Caco-2 (cell line): ENCODE measurements at regions not wholly inside any gene's neighbourhood (a gene's known extent, or its start where the extent isn't known, plus 50 kb on each side); places are given as distances from the start of the nearest gene placed in this dataset.

Experiments used
- BruUV-seq: library from RNA; stranded (reverse); fragments of 400-500 nt; replicated peaks from 2 replicates; lab custom pipeline; 2021; lab: Mats Ljungman, UMichigan
- CTCF ChIA-PET: fragments of 300-600 bp; sonication (Branson Sonifier 250); formaldehyde crosslinking; loops from one replicate; lab custom pipeline; 2022; ENCODE audit warnings: antibody characterized with exemption; lab: Charles Lee
- POLR2A ChIA-PET: fragments of 300-600 bp; sonication (Branson Sonifier 250); formaldehyde crosslinking; loops from one replicate; lab custom pipeline; 2022; ENCODE audit warnings: antibody characterized with exemption; lab: Charles Lee
- DNase-seq, 2 experiments: peaks; one replicate each; pipeline versions ENCODE4 v3.0.0 to v3.0.0-alpha.2; 2020 to 2022
- H3K27me3 ChIP-seq: replicated peaks from 2 replicates; pipeline ENCODE4 v1.6.0; 2011; ENCODE audit warnings: low read length; ENCODE audit not compliant: control insufficient read depth, insufficient read depth
- H3K36me3 ChIP-seq: 2 replicates; pipeline ENCODE4 v1.5.1; 2011; ENCODE audit warnings: low read length; ENCODE audit not compliant: control insufficient read depth, insufficient read depth
- H3K4me1 ChIP-seq: fragments of 250-450 bp; sonication (Bioruptor Pico); 2 replicates; pipeline ENCODE4 v1.5.1; 2020; ENCODE audit warnings: mild to moderate bottlenecking
- H3K4me3 ChIP-seq: 2 replicates; pipeline ENCODE4 v1.5.1; 2011; ENCODE audit warnings: low read depth, mild to moderate bottlenecking, control low read depth, low read length
- H3K9me3 ChIP-seq: fragments of 250-450 bp; sonication (Bioruptor Pico); 2 replicates; pipeline ENCODE4 v1.5.1; 2020; ENCODE audit warnings: mild to moderate bottlenecking, moderate library complexity
- H3K27ac Mint-ChIP-seq: one replicate; pipeline ENCODE4 v1.8.0; 2022; ENCODE audit warnings: mixed read lengths; ENCODE audit not compliant: unreplicated experiment
- H3K27me3 Mint-ChIP-seq: one replicate; pipeline ENCODE4 v1.8.0; 2022; ENCODE audit warnings: mixed read lengths; ENCODE audit not compliant: insufficient read depth, unreplicated experiment
- H3K36me3 Mint-ChIP-seq: one replicate; pipeline ENCODE4 v1.8.0; 2022; ENCODE audit warnings: mild to moderate bottlenecking, mixed read lengths; ENCODE audit not compliant: insufficient read depth, unreplicated experiment
- H3K4me1 Mint-ChIP-seq: one replicate; pipeline ENCODE4 v1.8.0; 2022; ENCODE audit warnings: low read depth, mixed read lengths; ENCODE audit not compliant: unreplicated experiment
- H3K4me3 Mint-ChIP-seq: one replicate; pipeline ENCODE4 v1.8.0; 2022; ENCODE audit warnings: mild to moderate bottlenecking, moderate library complexity, mixed read lengths; ENCODE audit not compliant: unreplicated experiment
- H3K9me3 Mint-ChIP-seq: one replicate; pipeline ENCODE4 v1.8.0; 2022; ENCODE audit warnings: mixed read lengths; ENCODE audit not compliant: unreplicated experiment
- CTCF ChIP-seq, 2 experiments: fragments of 200-600 bp in 1 of 2; IDR thresholded peaks; 1 replicate in 1 of 2; 2 replicates in 1 of 2; pipeline versions ENCODE4 v1.5.1 to v1.8.0; 2011 to 2022; ENCODE audit warnings: antibody characterized with exemption in 1 of 2, control low read depth in 1 of 2, inconsistent platforms in 1 of 2, low read depth in 1 of 2, low read length in 1 of 2, mild to moderate bottlenecking in 1 of 2, moderate library complexity in 1 of 2; ENCODE audit not compliant: insufficient read depth in 1 of 2, severe bottlenecking in 1 of 2, unreplicated experiment in 1 of 2
- intact Hi-C: fragments of 100-400 bp; cut with micrococcal nuclease; formaldehyde crosslinking; loops from one replicate; pipeline ENCODE4 v1.10.0; 2022; ENCODE audit not compliant: unreplicated experiment

GRCh38 chr12:62158013-62158412 is 102.2 kb upstream of the USP15 start:
- no peak for DNase-seq
- Mint-ChIP-seq H3K4me1 (no peaks in the 10 kb centered on the region), H3K36me3 (no peaks in the 10 kb centered on the region), H3K4me3 (no peak overlapping the region), H3K27ac (no peak overlapping the region), H3K9me3 (no peaks in the 10 kb centered on the region), H3K27me3 (peaks cover 8% of the 10 kb centered on the region)
- Histone ChIP-seq H3K36me3 (no peaks in the 10 kb centered on the region), H3K4me3 (no peak overlapping the region), H3K4me1 (no peaks in the 10 kb centered on the region), H3K27me3 (no peaks in the 10 kb centered on the region; the same call in 1 of the 2 replicates), H3K9me3 (no peaks in the 10 kb centered on the region)
- BruUV-seq, result no TSS peak
- ChIA-PET POLR2A (no interaction called here), CTCF (no interaction called here)
- TF ChIP-seq CTCF (IDR thresholded peaks at IDR 0.05; ENCODE audit: insufficient read depth in 1 of 2, low read depth in 1 of 2, low read length in 1 of 2, severe bottlenecking in 1 of 2, unreplicated experiment in 1 of 2), result no peak
- intact Hi-C loops, result no loop called here

- TF ChIP-seq CTCF (IDR thresholded peaks at IDR 0.05; ENCODE audit: insufficient read depth in 1 of 2, low read depth in 1 of 2, low read length in 1 of 2, severe bottlenecking in 1 of 2, unreplicated experiment in 1 of 2), result no peak
- H3K9me3 ChIP-seq, result no peaks in the 10 kb centered on the region
- no peak overlapping the region for H3K4me3 ChIP-seq
- ChIA-PET POLR2A (no interaction called here), CTCF (no interaction called here)
- H3K4me1 ChIP-seq, result no peaks in the 10 kb centered on the region
- H3K27ac Mint-ChIP-seq, result no peak overlapping the region
- H3K36me3 Mint-ChIP-seq, result no peaks in the 10 kb centered on the region
- no peaks in the 10 kb centered on the region for H3K4me1 Mint-ChIP-seq
- no peaks in the 10 kb centered on the region for H3K9me3 Mint-ChIP-seq
- intact Hi-C loops, result no loop called here
- H3K4me3 Mint-ChIP-seq, result no peak overlapping the region
- no TSS peak for BruUV-seq
- no peak for DNase-seq
- H3K27me3 Mint-ChIP-seq, result peaks cover 8% of the 10 kb centered on the region
- no peaks in the 10 kb centered on the region for H3K36me3 ChIP-seq
- no peaks in the 10 kb centered on the region; the same call in 1 of the 2 replicates for H3K27me3 ChIP-seq
Observed at GRCh38 chr12:62158461-62159360, 101.5 kb upstream of the USP15 start.

- Mint-ChIP-seq H3K9me3 (no peaks in the 10 kb centered on the region), H3K36me3 (no peaks in the 10 kb centered on the region), H3K27me3 (peaks cover 8% of the 10 kb centered on the region), H3K4me1 (no peaks in the 10 kb centered on the region), H3K4me3 (no peak overlapping the region), H3K27ac (no peak overlapping the region)
- no peak overlapping the region for H3K4me3 ChIP-seq
- H3K27me3 ChIP-seq, result no peaks in the 10 kb centered on the region; the same call in 1 of the 2 replicates
- H3K9me3 ChIP-seq, result no peaks in the 10 kb centered on the region
- H3K36me3 ChIP-seq, result no peaks in the 10 kb centered on the region
- intact Hi-C loops, result no loop called here
- CTCF ChIA-PET, result no interaction called here
- no peak for TF ChIP-seq CTCF (IDR thresholded peaks at IDR 0.05; ENCODE audit: insufficient read depth in 1 of 2, low read depth in 1 of 2, low read length in 1 of 2, severe bottlenecking in 1 of 2, unreplicated experiment in 1 of 2)
- DNase-seq, result no peak
- POLR2A ChIA-PET, result no interaction called here
- no peaks in the 10 kb centered on the region for H3K4me1 ChIP-seq
- BruUV-seq, result no TSS peak
Observed at GRCh38 chr12:62162214-62162613, 98.0 kb upstream of the USP15 start.
